ENCODE measurements at regions not wholly inside any gene's neighbourhood (a gene's known extent, or its start where the extent isn't known, plus 50 kb on each side); places are given as distances from the start of the nearest gene placed in this dataset.

GRCh38 chr18:22628795-22629510, 211.2 kb upstream of the CTAGE1 start:
- DNase-seq: no peak

GRCh38 chr18:22630980-22631379, 213.3 kb upstream of the CTAGE1 start:
- DNase-seq: no peak

GRCh38 chr18:22632191-22632590, 214.5 kb upstream of the CTAGE1 start:
- no peak for DNase-seq

- no peak for DNase-seq
These were observed 216.7 kb upstream of the CTAGE1 start for GRCh38 chr18:22634464-22634863.

- DNase-seq: no peak
These were observed 220.1 kb upstream of the CTAGE1 start for GRCh38 chr18:22637787-22638186.

- no peak for DNase-seq
These were observed 221.3 kb upstream of the CTAGE1 start for GRCh38 chr18:22639026-22639463.

GRCh38 chr18:22639561-22639960, 221.8 kb upstream of the CTAGE1 start:
- no peak for DNase-seq

- DNase-seq: no peak
These were observed 222.6 kb upstream of the CTAGE1 start for GRCh38 chr18:22640281-22640842.

- no peak for DNase-seq
These were observed 224.2 kb upstream of the CTAGE1 start for GRCh38 chr18:22641958-22642357.

GRCh38 chr18:22643731-22644130, 226.0 kb upstream of the CTAGE1 start:
- no peak for DNase-seq

GRCh38 chr18:22650247-22650646, 232.5 kb upstream of the CTAGE1 start:
- DNase-seq: no peak

GRCh38 chr18:22657619-22658018, 239.9 kb upstream of the CTAGE1 start:
- DNase-seq: no peak

GRCh38 chr18:22658318-22658717, 240.6 kb upstream of the CTAGE1 start:
- no peak for DNase-seq

GRCh38 chr18:22663378-22663777, 245.7 kb upstream of the CTAGE1 start:
- no peak for DNase-seq

- DNase-seq: no peak
These were observed 248.8 kb upstream of the CTAGE1 start for GRCh38 chr18:22666411-22666940.

GRCh38 chr18:22667156-22667555, 249.4 kb upstream of the CTAGE1 start:
- no peak for DNase-seq

- DNase-seq: no peak
These were observed 250.1 kb upstream of the CTAGE1 start for GRCh38 chr18:22667616-22668422.

GRCh38 chr18:22668496-22668895, 250.8 kb upstream of the CTAGE1 start:
- DNase-seq: no peak

GRCh38 chr18:22670914-22671313, 253.2 kb upstream of the CTAGE1 start:
- no peak for DNase-seq

GRCh38 chr18:22673182-22673862, 255.6 kb upstream of the CTAGE1 start:
- DNase-seq: no peak

- DNase-seq: no peak
These were observed 256.6 kb upstream of the CTAGE1 start for GRCh38 chr18:22674272-22674671.

- no peak for DNase-seq
These were observed 257.3 kb upstream of the CTAGE1 start for GRCh38 chr18:22675006-22675405.

- DNase-seq: no peak
These were observed 256.7 kb upstream of the RBBP8 start for GRCh38 chr18:22676423-22676822.
